ENCODE measurements at regions not wholly inside any gene's neighbourhood (a gene's known extent, or its start where the extent isn't known, plus 50 kb on each side); places are given as distances from the start of the nearest gene placed in this dataset.

- Histone ChIP-seq H3K4me1 (ENCODE audit: control insufficient read depth in 1 of 2, insufficient read depth in 2 of 2, low read length in 2 of 2) (peaks cover 2 to 3% of the 10 kb centered on the region in 2 experiments; a peak in 2 of 4 replicates), H3K9me2 (ENCODE audit: insufficient read depth) (no peaks in the 10 kb centered on the region), H3K4me2 (ENCODE audit: low read length) (no peak overlapping the region), H3K27me3 (ENCODE audit: insufficient read depth, low read length) (no peaks in the 10 kb centered on the region), H3K79me2 (ENCODE audit: insufficient read depth, low read length) (no peaks in the 10 kb centered on the region), H3K36me3 (ENCODE audit: control insufficient read depth in 1 of 2, insufficient read depth in 2 of 2, low read length in 2 of 2) (no peaks in the 10 kb centered on the region), H4K20me1 (ENCODE audit: insufficient read depth) (no peaks in the 10 kb centered on the region), H2AFZ (ENCODE audit: low read depth, low read length, poor library complexity, severe bottlenecking) (no peak overlapping the region), H3K9ac (ENCODE audit: low read length) (no peak overlapping the region), H3K27ac (ENCODE audit: low read depth, low read length) (no peak overlapping the region), H3K9me3 (ENCODE audit: control insufficient read depth in 1 of 2, insufficient read depth in 1 of 2, low read depth in 1 of 2, low read length in 2 of 2) (no peaks in the 10 kb centered on the region), H3K4me3 (replicated peaks in 1 of 2; ENCODE audit: low read depth in 1 of 2, low read length in 2 of 2) (no peak overlapping the region)
- intact Hi-C loops (cut with micrococcal nuclease), result no loop called here
- DNase-seq (ENCODE audit: low read depth, low spot score), result no peak
- no TSS peak for BruUV-seq (replicated peaks)
- ATAC-seq, result no peak
- CTCF ChIA-PET, result no interaction called here
- RAD21 ChIA-PET (ENCODE audit: low non-redundant PET in 1 of 2, low total read pairs in 2 of 2, uncharacterized antibody in 2 of 2, unreplicated experiment in 2 of 2), result no interaction called here
- TF ChIP-seq RAD21 (IDR thresholded peaks at IDR 0.05; ENCODE audit: low read depth) (no peak), JUND (IDR thresholded peaks at IDR 0.05) (no peak), POLR2AphosphoS5 (IDR thresholded peaks at IDR 0.05; ENCODE audit: low read depth, low read length) (no peak), EZH2phosphoT487 (IDR thresholded peaks at IDR 0.05; ENCODE audit: borderline replicate concordance) (no peak), ZBTB33 (IDR thresholded peaks at IDR 0.05; ENCODE audit: extremely low read depth, insufficient replicate concordance, low read length) (no peak), POLR2A (IDR thresholded peaks at IDR 0.05; ENCODE audit: borderline replicate concordance, extremely low read depth, insufficient read depth, insufficient read length) (no peak), SRF (IDR thresholded peaks at IDR 0.05; ENCODE audit: low read depth) (no peak), SIN3A (IDR thresholded peaks at IDR 0.05; ENCODE audit: low read depth) (no peak), REST (IDR thresholded peaks at IDR 0.05; ENCODE audit: low read depth) (no peak), MAX (IDR thresholded peaks at IDR 0.05) (no peak), SP1 (IDR thresholded peaks at IDR 0.05; ENCODE audit: low read depth) (no peak), TCF7L2 (IDR thresholded peaks at IDR 0.05; ENCODE audit: borderline replicate concordance, extremely low read depth, insufficient read depth, insufficient read length) (no peak), EGR1 (IDR thresholded peaks at IDR 0.05; ENCODE audit: low read depth) (no peak), ATF3 (IDR thresholded peaks at IDR 0.05) (no peak), EZH2 (IDR thresholded peaks at IDR 0.05) (no peak), YY1 (IDR thresholded peaks at IDR 0.05; ENCODE audit: extremely low read depth, insufficient replicate concordance, low read depth, low read length) (no peak), ZFX (IDR thresholded peaks at IDR 0.05) (no peak), FOSL1 (IDR thresholded peaks at IDR 0.05; ENCODE audit: low read depth) (no peak), CTCF (IDR thresholded peaks at IDR 0.05 in 2 of 3, conservative IDR thresholded peaks at IDR 0.05 in 1 of 3; ENCODE audit: borderline replicate concordance in 1 of 3, insufficient read depth in 1 of 3, low read depth in 2 of 3, low read length in 2 of 3) (no peak), CBX3 (IDR thresholded peaks at IDR 0.05; ENCODE audit: low read depth) (no peak)
- POLR2A ChIA-PET, result no interaction called here
These were observed 123.6 kb downstream of the ZNF608 start for GRCh38 chr5:124622851-124623250.

Measured in HCT116 (cell line).